HG02870 (cell line): ENCODE measurements at regions not wholly inside any gene's neighbourhood (a gene's known extent, or its start where the extent isn't known, plus 50 kb on each side); places are given as distances from the start of the nearest gene placed in this dataset.

Experiments
- ATAC-seq: cut with Tn5 transposase; IDR thresholded peaks from one replicate; pipeline ENCODE4 v1.9.1; 2021; ENCODE audit warnings: mild to moderate bottlenecking, moderate library complexity; ENCODE audit not compliant: unreplicated experiment

GRCh38 chr1:213669964-213670691 is 317.6 kb upstream of the PROX1 start:
- ATAC-seq = no peak

- ATAC-seq = no peak
Observed at GRCh38 chr1:213670692-213671023, 317.1 kb upstream of the PROX1 start.

GRCh38 chr1:213675043-213675442 is 312.7 kb upstream of the PROX1 start:
- no peak for ATAC-seq

GRCh38 chr1:213676736-213677135 is 311.0 kb upstream of the PROX1 start:
- no peak for ATAC-seq

GRCh38 chr1:213678348-213678747 is 309.4 kb upstream of the PROX1 start:
- ATAC-seq = no peak

GRCh38 chr1:213678753-213679152 is 309.0 kb upstream of the PROX1 start:
- no peak for ATAC-seq

GRCh38 chr1:213679153-213679552 is 308.6 kb upstream of the PROX1 start:
- no peak for ATAC-seq

GRCh38 chr1:213680677-213681325 is 307.0 kb upstream of the PROX1 start:
- no peak for ATAC-seq

- ATAC-seq = no peak
Observed at GRCh38 chr1:213681788-213682340, 305.9 kb upstream of the PROX1 start.

GRCh38 chr1:213683529-213683928 is 304.2 kb upstream of the PROX1 start:
- ATAC-seq = no peak

- ATAC-seq = no peak
Observed at GRCh38 chr1:213684454-213684853, 303.3 kb upstream of the PROX1 start.

- no peak for ATAC-seq
Observed at GRCh38 chr1:213685992-213686582, 301.7 kb upstream of the PROX1 start.

GRCh38 chr1:213686983-213687382 is 300.8 kb upstream of the PROX1 start:
- ATAC-seq = no peak

GRCh38 chr1:213687832-213688231 is 299.9 kb upstream of the PROX1 start:
- ATAC-seq = no peak

- ATAC-seq = no peak
Observed at GRCh38 chr1:213688655-213689054, 299.1 kb upstream of the PROX1 start.

- no peak for ATAC-seq
Observed at GRCh38 chr1:213689260-213689659, 298.5 kb upstream of the PROX1 start.

- no peak for ATAC-seq
Observed at GRCh38 chr1:213690341-213690917, 297.3 kb upstream of the PROX1 start.

- ATAC-seq = no peak
Observed at GRCh38 chr1:213692321-213692720, 295.5 kb upstream of the PROX1 start.

- ATAC-seq = no peak
Observed at GRCh38 chr1:213693864-213694263, 293.9 kb upstream of the PROX1 start.

GRCh38 chr1:213697192-213697802 is 290.5 kb upstream of the PROX1 start:
- ATAC-seq = no peak

GRCh38 chr1:213698092-213698702 is 289.6 kb upstream of the PROX1 start:
- ATAC-seq = no peak
